Motor neuron (in vitro differentiated cells): ENCODE measurements at regions not wholly inside any gene's neighbourhood (a gene's known extent, or its start where the extent isn't known, plus 50 kb on each side); places are given as distances from the start of the nearest gene placed in this dataset.

Experiments used
- ATAC-seq, 8 experiments: fragments of 200-7000 bp; cut with Tn5 transposase; replicated peaks in 6 of 8; 2 replicates each; pipeline ENCODE4 v1.8.0; 2021; ENCODE audit warnings: mild to moderate bottlenecking in 8 of 8, moderate library complexity in 8 of 8
- H3K27ac ChIP-seq, 2 donors: fragments of 250-450 bp; sonication (Bioruptor Pico); 2 replicates each; pipeline ENCODE4 v1.9.0; 2021; ENCODE audit warnings: antibody characterized with exemption in 2 of 2, mild to moderate bottlenecking in 2 of 2, moderate library complexity in 1 of 2
- H3K4me1 ChIP-seq, 2 donors: fragments of 250-450 bp; sonication (Bioruptor Pico); replicated peaks in 1 of 2; 2 replicates each; pipeline ENCODE4 v1.6.1; 2021; ENCODE audit warnings: antibody characterized with exemption in 2 of 2, mild to moderate bottlenecking in 2 of 2, moderate library complexity in 1 of 2
- H3K4me3 ChIP-seq, 5 donors: fragments of 250-450 bp; sonication (Bioruptor Pico); 2 replicates each; pipeline ENCODE4 v1.9.0; 2021; ENCODE audit warnings: antibody characterized with exemption in 5 of 5, mild to moderate bottlenecking in 5 of 5, moderate library complexity in 4 of 5
- WGBS, 10 experiments: fragments of 450-650 bp; shearing (Covaris generic); methylation state at CpG; one replicate each; pipeline ENCODE4 v1.0.0; 2022; 5-methylcytosine and 5-hydroxymethylcytosine counted together
- in situ Hi-C, 9 experiments: fragments of 400-800 bp; cut with MboI; loops; one replicate each; pipeline ENCODE4 v1.15.0; 2021; ENCODE audit warnings: low sequenced_read_pairs in 9 of 9, low pct_unique_long_range_greater_than_20kb in 2 of 9; ENCODE audit not compliant: unreplicated experiment in 9 of 9

DNA sequence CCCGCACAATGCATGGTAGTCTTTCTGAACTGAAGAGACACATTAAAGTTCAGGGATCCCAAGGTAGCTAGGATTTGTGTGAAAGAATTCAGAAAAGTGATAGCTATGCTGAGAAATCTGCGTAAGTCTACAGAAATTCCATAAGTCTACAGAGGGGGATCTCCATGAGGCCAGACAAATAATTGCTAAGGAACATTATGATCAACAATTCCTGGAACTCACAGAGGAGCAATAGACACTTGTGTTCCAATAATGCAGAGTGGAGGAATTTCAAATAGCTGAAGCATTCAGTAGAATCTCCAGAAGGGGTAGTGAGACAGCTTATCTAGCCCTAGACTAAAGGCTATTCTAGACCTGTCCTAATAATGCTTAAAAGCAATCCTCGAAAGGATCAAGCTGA is 315.7 kb upstream of the ECI2 start:
- in situ Hi-C loops: no loop called here
- 43 to 100% (median 96%) methylated on average over 1 to 3 of the region's 3 CpGs; no CpG with 5 or more reads in 2 of the 10 experiments for WGBS, 10 experiments
- Histone ChIP-seq H3K4me3 (no peak overlapping the region), H3K27ac (no peak overlapping the region), H3K4me1 (no peaks in the 10 kb centered on the region)
- peak in 2 of 8 experiments; percentile 12 to 87 for ATAC-seq

DNA sequence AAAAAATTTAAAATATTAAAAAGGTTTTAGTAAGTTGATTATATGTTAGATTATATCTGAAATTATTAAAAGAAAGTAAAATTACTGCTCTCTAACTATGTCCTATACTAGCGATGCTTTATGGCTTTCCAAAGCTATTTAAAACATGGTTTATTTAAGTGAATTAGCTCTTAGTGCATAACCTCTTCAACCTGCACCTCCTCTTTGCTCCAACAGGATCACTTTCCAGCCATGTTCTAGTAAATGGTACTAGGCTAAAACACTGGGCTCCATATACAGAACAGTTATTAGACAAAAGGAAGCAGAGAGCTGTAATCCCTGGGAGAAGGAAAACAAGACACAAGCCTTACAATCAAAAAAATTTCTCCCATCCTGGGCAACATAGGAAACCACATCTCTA is 314.9 kb upstream of the ECI2 start:
- ATAC-seq: no peak
- Histone ChIP-seq H3K4me3 (no peak overlapping the region), H3K4me1 (no peaks in the 10 kb centered on the region), H3K27ac (no peak overlapping the region)
- WGBS, 10 experiments: 86 to 100% (median 96%) methylated on average over 1 of the region's 1 CpG; no CpG with 5 or more reads in 2 of the 10 experiments
- in situ Hi-C loops: no loop called here

DNA sequence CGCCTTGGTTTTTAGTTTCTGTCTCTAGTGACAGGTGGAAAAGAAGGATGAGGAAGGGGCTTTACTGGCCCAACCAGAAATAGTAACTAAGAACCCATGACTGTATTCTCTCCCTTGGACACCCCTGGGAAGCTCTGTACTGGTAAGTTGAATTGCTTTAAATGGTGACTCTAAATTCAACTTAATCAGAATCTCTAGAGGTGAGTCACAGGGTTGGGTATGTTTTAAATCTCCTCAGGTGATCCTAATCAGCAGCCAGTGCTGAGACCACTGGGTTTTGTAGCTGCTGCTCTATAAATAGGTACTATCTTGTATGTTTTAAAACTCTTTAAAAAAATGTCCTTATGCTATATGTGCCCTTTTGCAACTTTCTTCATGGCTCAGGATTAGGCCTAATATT is 314.0 kb upstream of the ECI2 start:
- WGBS, 10 experiments: 17 to 100% (median 55%) methylated on average over 1 of the region's 1 CpG

DNA sequence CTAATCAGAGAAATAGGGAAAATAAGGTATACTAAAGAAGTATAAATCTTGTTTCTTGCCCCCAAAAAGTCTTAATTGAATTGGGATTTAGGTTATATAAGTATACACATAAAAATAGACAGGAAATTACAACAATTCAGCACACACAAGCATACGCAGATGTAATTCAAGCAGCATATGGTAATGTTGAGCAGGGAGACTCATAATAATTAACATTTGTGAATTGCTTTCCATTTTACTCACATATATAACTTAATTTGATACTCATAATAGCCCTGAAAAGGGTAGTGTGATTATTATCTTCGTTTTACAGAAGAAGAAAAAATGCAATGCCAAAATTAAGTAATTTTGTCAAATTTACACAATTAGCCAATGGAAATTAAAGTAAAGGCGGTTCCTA is 313.5 kb upstream of the ECI2 start:
- ATAC-seq: peak in 3 of 8 experiments; percentile 58 to 75 (median 61)
- no peaks in the 10 kb centered on the region for H3K4me1 ChIP-seq
- no peak overlapping the region for H3K27ac ChIP-seq
- 0 to 100% (median 79%) methylated on average over 1 to 3 of the region's 3 CpGs for WGBS, 10 experiments
- in situ Hi-C loops: no loop called here
- no peak overlapping the region for H3K4me3 ChIP-seq

More for the DNA sequence above, 314.0 kb upstream of the ECI2 start:
- Histone ChIP-seq H3K27ac (no peak overlapping the region), H3K4me3 (no peak overlapping the region), H3K4me1 (no peaks in the 10 kb centered on the region)
- peak in 2 of 8 experiments; percentile 15 to 44 for ATAC-seq
- in situ Hi-C loops: no loop called here

- H3K27ac ChIP-seq: no peak overlapping the region
- in situ Hi-C loops: no loop called here
- no peak overlapping the region for H3K4me3 ChIP-seq
- ATAC-seq: peak in 3 of 8 experiments; percentile 61 to 71 (median 69)
- H3K4me1 ChIP-seq: no peaks in the 10 kb centered on the region
- WGBS, 10 experiments: 0 to 100% (median 70%) methylated on average over 1 to 4 of the region's 5 CpGs; no CpG with 5 or more reads in 1 of the 10 experiments
These were observed 312.4 kb upstream of the ECI2 start for GRCh38 chr6:4447639-4448330.

DNA sequence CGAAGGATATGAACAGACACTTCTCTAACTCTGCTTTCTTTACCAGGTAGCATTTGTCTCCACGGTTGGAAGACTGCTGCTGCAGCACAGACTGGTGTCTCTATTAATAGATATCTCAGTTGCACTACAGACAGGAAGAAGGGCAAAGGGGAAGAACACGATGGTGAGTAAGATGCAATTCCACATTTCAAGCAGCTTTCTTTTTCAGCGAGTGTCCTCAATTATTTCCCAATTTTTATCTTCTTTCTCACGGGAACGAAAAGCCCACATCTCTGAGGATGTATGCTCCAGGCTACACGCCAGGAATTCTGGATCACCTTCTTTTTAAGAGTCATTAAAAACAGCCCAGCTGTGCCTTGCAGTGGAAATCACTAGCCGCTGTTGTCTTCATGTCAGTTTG is 311.6 kb upstream of the ECI2 start:
- ATAC-seq: no peak
- WGBS, 10 experiments: 48 to 93% (median 76%) methylated on average over 2 to 6 of the region's 8 CpGs; no CpG with 5 or more reads in 4 of the 10 experiments
- no peak overlapping the region for H3K27ac ChIP-seq

DNA sequence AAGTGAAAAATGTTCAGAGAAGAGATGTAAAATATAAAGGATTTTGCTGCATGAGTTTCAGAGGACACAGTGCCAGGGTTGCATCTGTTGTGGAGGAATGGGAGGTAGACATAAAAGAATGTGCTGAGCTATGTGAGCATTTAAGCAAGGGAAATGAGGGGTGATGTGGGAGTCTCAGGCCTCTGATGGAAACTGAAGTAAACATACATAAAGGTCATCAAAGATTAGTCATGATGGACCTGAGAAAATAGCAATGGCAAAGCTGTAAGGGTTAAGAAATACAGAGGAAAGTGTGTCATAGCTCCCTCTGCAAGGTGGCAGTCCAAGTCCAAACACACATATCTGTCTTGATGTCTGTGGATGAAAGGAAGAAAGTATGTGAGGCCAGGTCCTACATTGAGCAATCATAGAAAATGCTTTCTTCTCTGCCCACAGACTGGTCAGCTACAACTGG is 306.6 kb upstream of the ECI2 start:
- ATAC-seq: no peak
- Histone ChIP-seq H3K27ac (no peak overlapping the region), H3K4me3 (no peak overlapping the region), H3K4me1 (no peaks in the 10 kb centered on the region)
- in situ Hi-C loops: no loop called here

More for the DNA sequence above, 311.6 kb upstream of the ECI2 start:
- Histone ChIP-seq H3K4me3 (no peak overlapping the region), H3K4me1 (no peaks in the 10 kb centered on the region)
- in situ Hi-C loops: no loop called here

DNA sequence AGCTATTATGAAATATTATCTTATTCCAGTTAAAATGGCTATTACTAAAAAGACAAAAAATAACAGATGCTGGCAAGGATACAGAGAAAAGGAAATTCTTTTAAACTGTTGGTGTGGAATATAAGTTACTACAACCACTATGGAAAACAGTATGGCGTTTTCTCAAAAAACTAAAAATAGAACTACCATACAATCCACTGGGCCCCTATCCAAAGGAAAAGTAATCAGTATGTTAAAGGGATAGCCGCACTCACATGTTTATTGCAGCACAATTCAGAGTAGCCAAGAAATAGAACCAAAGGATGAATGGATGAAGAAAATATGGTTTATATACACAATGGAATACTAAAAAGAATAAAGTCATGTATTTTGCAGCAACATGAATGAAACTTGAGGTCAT is 303.8 kb upstream of the ECI2 start:
- no peak for ATAC-seq
- Histone ChIP-seq H3K27ac (no peak overlapping the region), H3K4me3 (no peak overlapping the region), H3K4me1 (peaks cover 0 to 3% of the 10 kb centered on the region in 2 donors)
- in situ Hi-C loops: no loop called here
- 10 to 100% (median 52%) methylated on average over 1 to 2 of the region's 2 CpGs for WGBS, 10 experiments

DNA sequence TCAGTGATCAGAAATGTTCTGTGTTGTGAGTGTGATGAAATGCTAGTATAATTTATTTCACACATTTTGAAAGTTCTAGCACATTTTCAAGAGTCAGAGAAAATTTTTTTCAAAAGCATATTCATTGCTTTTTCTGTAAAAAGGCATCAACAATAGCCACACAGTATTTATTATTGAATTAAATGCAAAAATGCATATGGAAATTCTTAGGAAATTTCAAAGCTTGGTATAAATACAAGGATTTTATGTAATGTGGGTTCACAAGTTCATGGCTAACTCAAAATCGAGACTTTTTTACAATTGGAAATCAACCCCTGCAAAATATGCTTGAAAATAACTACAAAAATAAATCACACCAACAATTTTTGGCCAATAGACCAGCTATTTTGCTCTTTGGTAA is 302.0 kb upstream of the ECI2 start:
- in situ Hi-C loops: no loop called here
- Histone ChIP-seq H3K4me3 (no peak overlapping the region), H3K4me1 (peaks cover 0 to 3% of the 10 kb centered on the region in 2 donors), H3K27ac (no peak overlapping the region)
- 0 to 100% (median 71%) methylated on average over 1 of the region's 1 CpG; no CpG with 5 or more reads in 2 of the 10 experiments for WGBS, 10 experiments
- ATAC-seq: peak in 3 of 8 experiments; percentile 39 to 79 (median 64)

GRCh38 chr6:4435981-4436445 is 300.6 kb upstream of the ECI2 start:
- Histone ChIP-seq H3K27ac (no peak overlapping the region), H3K4me1 (peaks cover 0 to 3% of the 10 kb centered on the region in 2 donors), H3K4me3 (no peak overlapping the region)
- ATAC-seq: peak in 2 of 8 experiments; percentile 18 to 26
- in situ Hi-C loops: no loop called here
- 45 to 89% (median 63%) methylated on average over 1 to 2 of the region's 2 CpGs; no CpG with 5 or more reads in 3 of the 10 experiments for WGBS, 10 experiments

- Histone ChIP-seq H3K4me3 (no peak overlapping the region), H3K4me1 (peaks cover 0 to 3% of the 10 kb centered on the region in 2 donors), H3K27ac (no peak overlapping the region)
- ATAC-seq: no peak
- 67 to 100% (median 100%) methylated on average over 1 to 4 of the region's 4 CpGs for WGBS, 10 experiments
- in situ Hi-C loops: no loop called here
These were observed 299.3 kb upstream of the ECI2 start for GRCh38 chr6:4434655-4435054.

DNA sequence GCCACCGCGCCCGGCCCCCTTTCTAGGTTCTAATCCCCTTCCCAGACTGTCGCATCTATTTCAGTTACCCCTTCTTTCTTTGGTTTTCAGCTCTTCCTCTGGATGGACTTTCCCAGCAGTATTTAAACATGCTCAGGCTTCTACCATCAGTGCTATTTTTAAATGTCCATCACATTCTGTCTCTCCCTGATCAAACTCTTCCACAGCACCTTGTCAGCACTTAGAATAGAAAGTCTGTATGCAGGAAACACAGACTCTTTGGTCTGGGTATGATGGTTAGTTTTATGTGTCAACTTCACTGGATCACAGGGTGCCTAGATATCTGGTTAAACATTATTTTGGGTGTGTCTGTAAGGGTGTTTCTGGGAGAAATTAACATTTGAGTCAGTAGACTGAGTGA is 297.8 kb upstream of the ECI2 start:
- peaks cover 0 to 3% of the 10 kb centered on the region in 2 donors for H3K4me1 ChIP-seq
- in situ Hi-C loops: no loop called here
- no peak overlapping the region for H3K27ac ChIP-seq
- no peak overlapping the region for H3K4me3 ChIP-seq
- WGBS, 10 experiments: 85 to 100% (median 92%) methylated on average over 1 to 4 of the region's 4 CpGs; no CpG with 5 or more reads in 3 of the 10 experiments
- peak in 3 of 8 experiments; percentile 8 to 46 (median 18) for ATAC-seq

DNA sequence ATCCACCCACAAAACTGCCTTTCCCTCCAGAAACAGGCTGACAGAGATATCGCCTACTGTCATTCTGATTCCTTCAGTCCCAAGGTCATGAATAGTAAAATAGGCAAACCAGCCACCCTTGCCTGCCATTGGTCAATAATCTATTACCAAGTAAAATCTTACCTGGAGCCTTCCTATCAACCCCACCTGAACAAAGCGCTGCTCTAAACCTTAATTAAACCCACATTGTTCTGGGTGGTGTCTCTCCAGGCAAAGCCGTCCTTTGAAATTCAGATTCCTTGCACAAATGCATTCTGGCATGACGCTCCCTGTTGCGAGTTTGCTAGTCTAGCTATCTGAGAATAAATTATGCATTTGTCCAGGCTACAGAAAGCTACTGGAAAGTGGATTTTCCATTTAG is 291.6 kb upstream of the ECI2 start:
- in situ Hi-C loops: no loop called here
- ATAC-seq: peak in 6 of 8 experiments; percentile 44 to 96 (median 74)
- H3K4me3 ChIP-seq: no peak overlapping the region
- H3K4me1 ChIP-seq: no peaks in the 10 kb centered on the region
- WGBS, 10 experiments: 0 to 79% (median 45%) methylated on average over 2 to 5 of the region's 5 CpGs; no CpG with 5 or more reads in 3 of the 10 experiments
- no peak overlapping the region for H3K27ac ChIP-seq

DNA sequence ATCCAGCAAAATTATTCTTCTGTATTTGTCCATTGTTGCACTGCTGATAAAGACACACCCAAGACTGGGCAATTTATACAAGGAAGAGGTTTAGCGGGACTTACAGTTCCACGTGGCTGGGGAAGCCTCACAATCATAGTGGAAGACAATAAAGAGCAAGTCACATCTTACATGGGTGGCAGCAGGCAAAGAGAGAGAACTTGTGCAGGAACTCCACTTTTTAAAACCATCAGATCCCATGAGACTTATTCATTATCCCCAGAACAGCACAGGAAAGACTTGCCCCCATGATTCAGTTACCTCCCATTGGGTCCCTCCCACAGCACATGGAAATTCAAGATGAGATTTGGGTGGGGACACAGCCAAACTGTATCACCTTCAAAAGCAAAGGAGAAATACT is 286.5 kb upstream of the ECI2 start:
- Histone ChIP-seq H3K4me3 (no peak overlapping the region), H3K27ac (no peak overlapping the region), H3K4me1 (no peaks in the 10 kb centered on the region)
- in situ Hi-C loops: no loop called here
- 0 to 80% (median 39%) methylated on average over 1 to 2 of the region's 2 CpGs for WGBS, 10 experiments
- peak in 1 of 8 experiments; percentile 23 for ATAC-seq
